ENCODE measurements at regions not wholly inside any gene's neighbourhood (a gene's known extent, or its start where the extent isn't known, plus 50 kb on each side); places are given as distances from the start of the nearest gene placed in this dataset.

GRCh38 chr4:100694467-100694866, 176.6 kb upstream of the EMCN start:
- no peak overlapping the region for H3K14ac ChIP-seq (replicated peaks; ENCODE audit: low read depth, low read length)
- no peak overlapping the region for H3K18ac ChIP-seq (ENCODE audit: low read depth, low read length)
- H3K4me2 ChIP-seq (ENCODE audit: low read depth, low read length), result no peak overlapping the region
- in situ Hi-C loops (cut with MboI; ENCODE audit: low sequenced_read_pairs) (no loop called here), dilution Hi-C loops (cut with HindIII; ENCODE audit: low sequenced_read_pairs, unreplicated experiment) (no loop called here), intact Hi-C loops (cut with micrococcal nuclease) (no loop called here)
- H4K5ac ChIP-seq (ENCODE audit: low read depth, low read length), result no peak overlapping the region
- DNase-seq (no peak), ATAC-seq (ENCODE audit: low read depth) (no peak)
- H3K56ac ChIP-seq (ENCODE audit: extremely low read depth, insufficient read depth, low read length), result no peak overlapping the region
- H4K91ac ChIP-seq (ENCODE audit: insufficient read depth, low read depth, low read length), result no peak overlapping the region
- no peak overlapping the region for H2BK15ac ChIP-seq (ENCODE audit: low read depth, low read length)
- H3K9ac ChIP-seq (ENCODE audit: low read depth, low read length), result no peak overlapping the region
- no peak overlapping the region for H2BK120ac ChIP-seq (ENCODE audit: low read depth, low read length)
- no peak overlapping the region for H3K4me3 ChIP-seq (ENCODE audit: insufficient read depth, low read depth, low read length)
- no peaks in the 10 kb centered on the region for H3K9me3 ChIP-seq (ENCODE audit: control insufficient read depth, insufficient read depth, low read length)
- no peak overlapping the region for H2BK5ac ChIP-seq (ENCODE audit: low read depth, low read length, poor library complexity, severe bottlenecking)
- H3K27ac ChIP-seq (ENCODE audit: insufficient read depth, low read length), result no peak overlapping the region
- CTCF ChIA-PET, result no interaction called here
- H3K23ac ChIP-seq (ENCODE audit: low read depth, low read length), result no peak overlapping the region
- H3K9me1 ChIP-seq (ENCODE audit: insufficient read depth, low read length), result no peaks in the 10 kb centered on the region
- H3K4ac ChIP-seq (ENCODE audit: low read depth, low read length), result no peak overlapping the region
- H3K36me3 ChIP-seq (ENCODE audit: control insufficient read depth, insufficient read depth, low read length), result no peaks in the 10 kb centered on the region
- POLR2A ChIA-PET (ENCODE audit: unreplicated experiment), result no interaction called here
- no CpG with 5 or more reads among the region's 2 CpGs for WGBS, 2 experiments (ENCODE audit: extremely low coverage in 2 of 2, insufficient read length in 1 of 2)
- no peak overlapping the region for H2AK5ac ChIP-seq (ENCODE audit: low read depth, low read length)
- H3K79me1 ChIP-seq (ENCODE audit: low read depth in 1 of 2, low read length in 2 of 2), result no peaks in the 10 kb centered on the region
- no peak for TF ChIP-seq ELK1 (IDR thresholded peaks at IDR 0.05; ENCODE audit: borderline replicate concordance, low read depth, low read length)
- TF ChIP-seq POLR2A (IDR thresholded peaks at IDR 0.05; ENCODE audit: low read depth, low read length), result no peak
- TF ChIP-seq, protein P1, sequence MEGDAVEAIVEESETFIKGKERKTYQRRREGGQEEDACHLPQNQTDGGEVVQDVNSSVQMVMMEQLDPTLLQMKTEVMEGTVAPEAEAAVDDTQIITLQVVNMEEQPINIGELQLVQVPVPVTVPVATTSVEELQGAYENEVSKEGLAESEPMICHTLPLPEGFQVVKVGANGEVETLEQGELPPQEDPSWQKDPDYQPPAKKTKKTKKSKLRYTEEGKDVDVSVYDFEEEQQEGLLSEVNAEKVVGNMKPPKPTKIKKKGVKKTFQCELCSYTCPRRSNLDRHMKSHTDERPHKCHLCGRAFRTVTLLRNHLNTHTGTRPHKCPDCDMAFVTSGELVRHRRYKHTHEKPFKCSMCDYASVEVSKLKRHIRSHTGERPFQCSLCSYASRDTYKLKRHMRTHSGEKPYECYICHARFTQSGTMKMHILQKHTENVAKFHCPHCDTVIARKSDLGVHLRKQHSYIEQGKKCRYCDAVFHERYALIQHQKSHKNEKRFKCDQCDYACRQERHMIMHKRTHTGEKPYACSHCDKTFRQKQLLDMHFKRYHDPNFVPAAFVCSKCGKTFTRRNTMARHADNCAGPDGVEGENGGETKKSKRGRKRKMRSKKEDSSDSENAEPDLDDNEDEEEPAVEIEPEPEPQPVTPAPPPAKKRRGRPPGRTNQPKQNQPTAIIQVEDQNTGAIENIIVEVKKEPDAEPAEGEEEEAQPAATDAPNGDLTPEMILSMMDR (conservative IDR thresholded peaks at IDR 0.05; ENCODE audit: low read depth, low read length), result no peak
- TF ChIP-seq CHD1 (IDR thresholded peaks at IDR 0.05; ENCODE audit: low read depth, low read length), result no peak
- no peak for TF ChIP-seq SMC3 (IDR thresholded peaks at IDR 0.05; ENCODE audit: low read depth, low read length)
- no peak for TF ChIP-seq MXI1 (IDR thresholded peaks at IDR 0.05; ENCODE audit: borderline replicate concordance, low read depth, low read length)
- no peak for TF ChIP-seq RAD21 (IDR thresholded peaks at IDR 0.05; ENCODE audit: low read length)
- no peak for TF ChIP-seq NFE2L2 (IDR thresholded peaks at IDR 0.05; ENCODE audit: low read depth, low read length)
- no peaks in the 10 kb centered on the region for H3K27me3 ChIP-seq (ENCODE audit: control insufficient read depth, insufficient read depth, low read length)
- H4K20me1 ChIP-seq (ENCODE audit: insufficient read depth, low read length), result no peaks in the 10 kb centered on the region
- no peak overlapping the region for H2AK9ac ChIP-seq (replicated peaks; ENCODE audit: low read depth, low read length, poor library complexity)
- no peak overlapping the region for H4K8ac ChIP-seq (ENCODE audit: low read depth in 2 of 2, low read length in 2 of 2)
- H3K4me1 ChIP-seq (ENCODE audit: control insufficient read depth, insufficient read depth, low read length), result no peaks in the 10 kb centered on the region
- no peak overlapping the region for H2AFZ ChIP-seq (replicated peaks; ENCODE audit: low read length, poor library complexity)
- no TSS peak for BruUV-seq (replicated peaks)
- H2BK20ac ChIP-seq (ENCODE audit: low read depth, low read length), result no peak overlapping the region

Measured in IMR-90 (cell line).